ENCODE measurements at regions not wholly inside any gene's neighbourhood (a gene's known extent, or its start where the extent isn't known, plus 50 kb on each side); places are given as distances from the start of the nearest gene placed in this dataset.

DNA sequence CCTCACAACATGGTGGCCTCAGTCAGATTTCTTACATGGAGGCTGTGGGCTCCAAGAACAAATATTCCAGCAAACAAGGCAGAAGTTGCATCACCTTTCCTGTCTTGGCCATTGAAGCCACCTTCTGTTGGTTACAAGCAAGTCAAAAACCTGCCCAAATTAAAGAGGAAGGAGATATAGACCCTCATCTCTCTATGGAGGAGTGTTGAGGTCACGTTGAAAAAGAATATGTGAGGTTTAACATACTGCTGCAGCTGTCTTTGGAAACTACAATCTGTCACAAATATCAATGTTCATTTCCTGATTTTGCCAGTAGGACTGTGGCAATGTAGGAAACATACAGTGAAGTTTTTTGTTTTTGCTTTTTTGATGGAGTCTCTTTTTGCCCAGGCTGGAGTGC lies 211.4 kb downstream of the COPRS start:
- TF ChIP-seq, protein P1, sequence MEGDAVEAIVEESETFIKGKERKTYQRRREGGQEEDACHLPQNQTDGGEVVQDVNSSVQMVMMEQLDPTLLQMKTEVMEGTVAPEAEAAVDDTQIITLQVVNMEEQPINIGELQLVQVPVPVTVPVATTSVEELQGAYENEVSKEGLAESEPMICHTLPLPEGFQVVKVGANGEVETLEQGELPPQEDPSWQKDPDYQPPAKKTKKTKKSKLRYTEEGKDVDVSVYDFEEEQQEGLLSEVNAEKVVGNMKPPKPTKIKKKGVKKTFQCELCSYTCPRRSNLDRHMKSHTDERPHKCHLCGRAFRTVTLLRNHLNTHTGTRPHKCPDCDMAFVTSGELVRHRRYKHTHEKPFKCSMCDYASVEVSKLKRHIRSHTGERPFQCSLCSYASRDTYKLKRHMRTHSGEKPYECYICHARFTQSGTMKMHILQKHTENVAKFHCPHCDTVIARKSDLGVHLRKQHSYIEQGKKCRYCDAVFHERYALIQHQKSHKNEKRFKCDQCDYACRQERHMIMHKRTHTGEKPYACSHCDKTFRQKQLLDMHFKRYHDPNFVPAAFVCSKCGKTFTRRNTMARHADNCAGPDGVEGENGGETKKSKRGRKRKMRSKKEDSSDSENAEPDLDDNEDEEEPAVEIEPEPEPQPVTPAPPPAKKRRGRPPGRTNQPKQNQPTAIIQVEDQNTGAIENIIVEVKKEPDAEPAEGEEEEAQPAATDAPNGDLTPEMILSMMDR (IDR thresholded peaks at IDR 0.05): no peak
- no peak for TF ChIP-seq POLR2A (IDR thresholded peaks at IDR 0.05; ENCODE audit: low read depth)
- no peak for TF ChIP-seq EP300 (IDR thresholded peaks at IDR 0.05)
- no peak for TF ChIP-seq POLR2AphosphoS5 (IDR thresholded peaks at IDR 0.05)

All from esophagus muscularis mucosa (tissue), 4 donors.